ENCODE measurements at regions not wholly inside any gene's neighbourhood (a gene's known extent, or its start where the extent isn't known, plus 50 kb on each side); places are given as distances from the start of the nearest gene placed in this dataset.

GRCh38 chr5:52709167-52709925 is 78.4 kb upstream of the ITGA1 start:
- Mint-ChIP-seq H3K27ac (peak overlapping the region; percentile 23), H3K9me3 (peaks cover 7% of the 10 kb centered on the region), H3K4me3 (ENCODE audit: low read depth) (no peak overlapping the region), H3K4me1 (ENCODE audit: low read depth) (peaks cover 53% of the 10 kb centered on the region), H3K36me3 (ENCODE audit: low read depth) (peaks cover 11% of the 10 kb centered on the region), H3K27me3 (ENCODE audit: low read depth) (peaks cover 4% of the 10 kb centered on the region)
- intact Hi-C loops (cut with micrococcal nuclease), result loop anchor here (1.0 kb wide), 4 partner anchors 16 to 91 kb away; no protein-coding TSS in a partner anchor
- DNase-seq (ENCODE audit: low spot score), result no peak

GRCh38 chr5:52710310-52710971 is 77.3 kb upstream of the ITGA1 start:
- Mint-ChIP-seq H3K27ac (peak overlapping the region; percentile 43), H3K4me3 (ENCODE audit: low read depth) (no peak overlapping the region), H3K36me3 (ENCODE audit: low read depth) (peaks cover 11% of the 10 kb centered on the region), H3K9me3 (peaks cover 11% of the 10 kb centered on the region), H3K4me1 (ENCODE audit: low read depth) (peaks cover 52% of the 10 kb centered on the region), H3K27me3 (ENCODE audit: low read depth) (peaks cover 4% of the 10 kb centered on the region)
- DNase-seq (ENCODE audit: low spot score), result no peak
- intact Hi-C loops (cut with micrococcal nuclease), result no loop called here

- Mint-ChIP-seq H3K4me1 (ENCODE audit: low read depth) (peaks cover 46% of the 10 kb centered on the region), H3K27me3 (ENCODE audit: low read depth) (peaks cover 4% of the 10 kb centered on the region), H3K27ac (no peak overlapping the region), H3K9me3 (peaks cover 16% of the 10 kb centered on the region), H3K4me3 (ENCODE audit: low read depth) (no peak overlapping the region), H3K36me3 (ENCODE audit: low read depth) (peaks cover 16% of the 10 kb centered on the region)
- no peak for DNase-seq (ENCODE audit: low spot score)
- intact Hi-C loops (cut with micrococcal nuclease), result no loop called here
These were observed 76.6 kb upstream of the ITGA1 start for GRCh38 chr5:52710972-52711596.

GRCh38 chr5:52712354-52712753 is 75.4 kb upstream of the ITGA1 start:
- no peak overlapping the region for H3K4me3 Mint-ChIP-seq (ENCODE audit: low read depth)
- no peak overlapping the region for H3K27ac Mint-ChIP-seq
- H3K36me3 Mint-ChIP-seq (ENCODE audit: low read depth), result peaks cover 28% of the 10 kb centered on the region
- intact Hi-C loops (cut with micrococcal nuclease), result no loop called here
- peaks cover 4% of the 10 kb centered on the region for H3K27me3 Mint-ChIP-seq (ENCODE audit: low read depth)
- peaks cover 40% of the 10 kb centered on the region for H3K4me1 Mint-ChIP-seq (ENCODE audit: low read depth)
- no peak for DNase-seq (ENCODE audit: low spot score)
- peaks cover 24% of the 10 kb centered on the region for H3K9me3 Mint-ChIP-seq

DNA sequence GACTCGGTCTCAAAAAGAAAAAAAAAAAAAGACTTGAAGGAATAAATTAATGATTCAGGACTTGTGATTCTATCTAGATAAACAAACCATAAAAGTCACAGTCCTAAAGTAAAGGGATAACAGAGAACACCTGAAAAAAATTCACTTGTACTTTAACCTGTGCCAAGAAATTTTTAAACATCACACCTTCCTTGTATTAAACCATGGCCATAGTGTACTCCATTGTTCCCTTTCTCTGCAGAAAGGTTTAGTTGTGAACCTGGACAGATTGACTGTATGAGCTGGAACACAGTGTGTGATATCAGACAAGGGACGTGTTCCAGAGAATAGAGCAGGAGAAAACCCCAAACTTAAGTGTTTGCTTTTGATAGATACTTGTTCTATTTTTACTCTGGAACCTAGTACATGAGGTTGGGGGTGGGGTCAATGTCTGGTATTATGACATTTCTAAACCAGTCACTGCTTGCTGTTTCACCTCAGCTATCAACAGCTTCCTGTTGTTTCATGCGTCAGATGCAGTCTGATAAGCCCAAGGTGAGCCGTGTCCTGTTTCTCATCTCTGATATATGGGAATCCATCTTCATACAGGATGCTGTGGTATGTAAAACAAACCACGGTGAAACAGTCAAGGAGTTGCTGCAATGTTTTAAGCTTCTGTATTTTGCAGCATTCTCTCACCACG is 62.5 kb upstream of the ITGA1 start:
- Mint-ChIP-seq H3K4me1 (ENCODE audit: low read depth) (peaks cover 61% of the 10 kb centered on the region), H3K27ac (peak overlapping the region; percentile 40), H3K4me3 (ENCODE audit: low read depth) (peak overlapping the region; percentile 22), H3K9me3 (peaks cover 23% of the 10 kb centered on the region), H3K36me3 (ENCODE audit: low read depth) (peaks cover 22% of the 10 kb centered on the region), H3K27me3 (ENCODE audit: low read depth) (no peaks in the 10 kb centered on the region)
- intact Hi-C loops (cut with micrococcal nuclease), result loop anchor here (1.0 kb wide), 4 partner anchors 16 to 75 kb away; no protein-coding TSS in a partner anchor
- peak; percentile 73 for DNase-seq (ENCODE audit: low spot score)

GRCh38 chr5:52725808-52726207 is 61.9 kb upstream of the ITGA1 start:
- no peak for DNase-seq (ENCODE audit: low spot score)
- peaks cover 25% of the 10 kb centered on the region for H3K36me3 Mint-ChIP-seq (ENCODE audit: low read depth)
- peaks cover 21% of the 10 kb centered on the region for H3K9me3 Mint-ChIP-seq
- peak overlapping the region; percentile 22 for H3K4me3 Mint-ChIP-seq (ENCODE audit: low read depth)
- H3K27ac Mint-ChIP-seq, result peak overlapping the region; percentile 40
- intact Hi-C loops (cut with micrococcal nuclease), result loop anchor here (1.0 kb wide), 4 partner anchors 17 to 74 kb away; no protein-coding TSS in a partner anchor
- peaks cover 62% of the 10 kb centered on the region for H3K4me1 Mint-ChIP-seq (ENCODE audit: low read depth)
- H3K27me3 Mint-ChIP-seq (ENCODE audit: low read depth), result no peaks in the 10 kb centered on the region

DNA sequence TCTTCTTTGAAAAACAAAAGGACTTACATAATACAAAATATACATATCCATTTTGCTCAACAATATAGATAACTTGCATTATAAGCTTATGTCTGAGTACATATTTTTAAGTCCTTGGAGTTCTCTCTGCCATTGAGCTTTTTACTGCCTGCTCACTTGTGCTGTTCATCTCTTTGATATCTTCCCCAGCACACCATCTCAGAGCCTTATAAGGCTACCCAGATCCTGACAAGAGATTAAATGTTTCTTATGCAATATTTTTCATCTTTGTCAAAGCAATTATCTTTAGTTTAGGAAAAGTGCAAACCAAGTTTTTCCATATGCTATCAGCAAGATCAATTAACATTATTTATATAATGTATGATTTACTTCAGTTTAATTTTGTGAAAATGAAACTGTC is 60.7 kb upstream of the ITGA1 start:
- H3K27ac Mint-ChIP-seq, result no peak overlapping the region
- peaks cover 24% of the 10 kb centered on the region for H3K9me3 Mint-ChIP-seq
- H3K4me3 Mint-ChIP-seq (ENCODE audit: low read depth), result no peak overlapping the region
- peaks cover 25% of the 10 kb centered on the region for H3K36me3 Mint-ChIP-seq (ENCODE audit: low read depth)
- H3K27me3 Mint-ChIP-seq (ENCODE audit: low read depth), result no peaks in the 10 kb centered on the region
- DNase-seq (ENCODE audit: low spot score), result no peak
- peaks cover 62% of the 10 kb centered on the region for H3K4me1 Mint-ChIP-seq (ENCODE audit: low read depth)
- intact Hi-C loops (cut with micrococcal nuclease), result no loop called here

DNA sequence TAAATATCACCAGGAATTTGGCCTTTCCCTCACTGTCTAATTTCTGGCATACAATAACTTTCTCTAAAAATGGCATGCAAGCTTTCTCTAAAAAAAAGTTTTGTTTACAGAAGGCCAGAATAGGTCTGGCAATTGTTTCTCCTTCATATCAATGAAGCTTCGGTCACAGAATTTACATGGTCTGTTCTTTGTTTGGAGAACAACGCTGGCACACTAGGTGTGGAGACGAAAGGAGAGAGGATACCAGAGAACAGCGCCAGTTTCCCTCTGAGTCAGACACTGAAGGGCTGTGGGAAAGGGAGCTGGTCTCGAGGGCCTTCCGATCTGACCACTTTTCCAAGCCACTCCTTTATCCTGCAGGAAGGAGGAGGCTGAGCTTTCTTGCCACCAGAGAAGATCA is 60.1 kb upstream of the ITGA1 start:
- DNase-seq (ENCODE audit: low spot score), result no peak
- peaks cover 24% of the 10 kb centered on the region for H3K36me3 Mint-ChIP-seq (ENCODE audit: low read depth)
- no peak overlapping the region for H3K4me3 Mint-ChIP-seq (ENCODE audit: low read depth)
- H3K27me3 Mint-ChIP-seq (ENCODE audit: low read depth), result no peaks in the 10 kb centered on the region
- intact Hi-C loops (cut with micrococcal nuclease), result no loop called here
- no peak overlapping the region for H3K27ac Mint-ChIP-seq
- peaks cover 27% of the 10 kb centered on the region for H3K9me3 Mint-ChIP-seq
- H3K4me1 Mint-ChIP-seq (ENCODE audit: low read depth), result peaks cover 62% of the 10 kb centered on the region

DNA sequence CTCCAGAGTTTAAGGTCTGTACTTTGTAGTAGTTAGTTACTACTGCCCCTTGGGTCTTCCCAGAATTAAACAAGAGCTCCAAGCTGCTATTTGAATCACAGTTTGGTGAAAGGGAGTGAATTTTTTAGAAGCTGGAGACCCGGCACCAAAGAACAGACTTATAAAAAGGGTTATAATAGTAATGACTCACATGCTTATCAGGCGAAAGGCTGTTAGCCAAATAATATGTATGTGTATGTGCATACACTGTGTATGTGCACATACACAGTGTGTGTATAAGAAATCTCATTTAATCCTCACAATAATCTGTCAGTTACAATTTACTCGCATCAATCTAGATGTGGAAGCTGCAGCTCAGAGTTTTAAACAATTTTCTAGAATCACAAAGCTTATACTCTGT is 59.5 kb upstream of the ITGA1 start:
- no peak overlapping the region for H3K27ac Mint-ChIP-seq
- H3K36me3 Mint-ChIP-seq (ENCODE audit: low read depth), result peaks cover 20% of the 10 kb centered on the region
- DNase-seq (ENCODE audit: low spot score), result no peak
- H3K4me1 Mint-ChIP-seq (ENCODE audit: low read depth), result peaks cover 58% of the 10 kb centered on the region
- intact Hi-C loops (cut with micrococcal nuclease), result no loop called here
- H3K4me3 Mint-ChIP-seq (ENCODE audit: low read depth), result no peak overlapping the region
- H3K27me3 Mint-ChIP-seq (ENCODE audit: low read depth), result peaks cover 1% of the 10 kb centered on the region
- peaks cover 24% of the 10 kb centered on the region for H3K9me3 Mint-ChIP-seq

DNA sequence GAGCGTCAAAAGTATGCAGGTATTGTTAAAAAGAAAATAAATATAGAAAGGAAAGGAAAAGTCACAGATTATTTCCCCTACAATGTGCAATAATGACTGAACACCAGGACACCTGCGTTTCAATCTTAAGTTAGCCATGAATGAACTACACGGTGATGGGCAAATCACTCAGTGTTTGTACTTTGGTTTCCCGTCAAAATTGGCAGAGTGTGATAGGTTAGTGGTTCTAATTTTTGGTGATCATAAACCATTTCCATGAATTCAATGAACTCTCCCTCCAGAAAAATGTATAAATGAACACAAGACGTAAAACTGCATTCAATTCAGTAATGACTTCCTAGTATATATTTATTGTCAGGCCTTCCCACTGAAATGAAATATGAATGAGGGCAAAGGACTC is 59.0 kb upstream of the ITGA1 start:
- peaks cover 56% of the 10 kb centered on the region for H3K4me1 Mint-ChIP-seq (ENCODE audit: low read depth)
- H3K36me3 Mint-ChIP-seq (ENCODE audit: low read depth), result peaks cover 20% of the 10 kb centered on the region
- no peak for DNase-seq (ENCODE audit: low spot score)
- peaks cover 24% of the 10 kb centered on the region for H3K9me3 Mint-ChIP-seq
- no peak overlapping the region for H3K27ac Mint-ChIP-seq
- H3K4me3 Mint-ChIP-seq (ENCODE audit: low read depth), result no peak overlapping the region
- H3K27me3 Mint-ChIP-seq (ENCODE audit: low read depth), result peaks cover 1% of the 10 kb centered on the region
- intact Hi-C loops (cut with micrococcal nuclease), result no loop called here

DNA sequence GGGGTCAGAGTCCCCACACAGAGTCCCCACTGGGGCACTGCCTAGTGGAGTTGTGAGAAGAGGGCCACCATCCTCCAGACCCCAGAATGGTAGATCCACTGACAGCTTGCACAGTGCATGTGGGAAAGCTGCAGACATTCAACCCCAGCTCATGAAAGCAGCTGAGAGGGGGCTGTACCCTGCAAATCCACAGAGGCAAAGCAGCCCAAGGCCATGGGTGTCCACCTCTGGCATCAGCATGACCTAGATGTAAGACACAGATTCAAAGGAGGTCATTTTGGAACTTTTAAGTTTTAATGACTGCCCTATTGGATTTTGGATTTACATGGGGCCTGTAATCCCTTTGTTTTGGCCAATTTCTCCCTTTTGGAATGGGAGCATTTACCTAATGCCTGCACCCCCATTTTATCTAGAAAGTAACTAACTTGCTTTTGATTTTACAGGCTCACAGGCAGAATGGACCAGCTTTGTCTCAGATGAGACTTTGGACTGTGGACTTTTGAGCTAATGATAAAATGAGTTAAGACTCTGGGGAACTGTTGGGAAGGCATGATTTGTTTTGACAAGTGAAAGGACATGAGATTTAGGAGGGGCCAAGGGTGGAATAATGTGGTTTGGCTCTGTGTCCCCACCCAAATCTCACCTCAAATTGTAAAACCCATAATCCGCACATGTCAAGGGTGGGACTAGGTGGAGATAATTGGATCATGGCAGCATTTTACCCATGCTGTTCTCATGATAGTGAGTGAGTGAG is 56.3 kb upstream of the ITGA1 start:
- DNase-seq (ENCODE audit: low spot score), result no peak
- peaks cover 39% of the 10 kb centered on the region for H3K4me1 Mint-ChIP-seq (ENCODE audit: low read depth)

DNA sequence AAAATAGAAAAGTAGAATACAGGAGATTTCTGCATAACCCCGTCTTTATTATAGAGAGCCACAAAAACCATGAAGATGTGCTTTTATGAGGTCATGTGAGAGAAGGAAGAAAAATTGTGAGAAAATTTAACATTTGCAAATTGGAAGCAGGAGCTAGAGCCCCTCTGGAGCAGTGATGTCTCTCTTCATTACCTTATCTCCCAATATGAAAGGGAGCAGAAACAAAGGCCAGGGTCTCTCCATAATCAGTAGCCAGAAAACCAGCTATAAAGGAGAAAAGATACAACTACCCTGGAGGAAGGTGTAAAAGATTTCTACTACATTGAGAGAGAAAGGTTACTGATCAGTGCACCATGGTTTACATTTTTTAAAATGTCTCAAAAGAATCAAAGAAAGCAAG is 53.2 kb upstream of the ITGA1 start:
- intact Hi-C loops (cut with micrococcal nuclease), result no loop called here
- DNase-seq (ENCODE audit: low spot score), result no peak
- Mint-ChIP-seq H3K27ac (no peak overlapping the region), H3K36me3 (ENCODE audit: low read depth) (peaks cover 26% of the 10 kb centered on the region), H3K27me3 (ENCODE audit: low read depth) (peaks cover 1% of the 10 kb centered on the region), H3K4me3 (ENCODE audit: low read depth) (no peak overlapping the region), H3K9me3 (peaks cover 33% of the 10 kb centered on the region), H3K4me1 (ENCODE audit: low read depth) (peaks cover 27% of the 10 kb centered on the region)

More for the DNA sequence above, 56.3 kb upstream of the ITGA1 start:
- Mint-ChIP-seq H3K27me3 (ENCODE audit: low read depth) (peaks cover 1% of the 10 kb centered on the region), H3K9me3 (peaks cover 20% of the 10 kb centered on the region), H3K4me3 (ENCODE audit: low read depth) (no peak overlapping the region), H3K36me3 (ENCODE audit: low read depth) (peaks cover 15% of the 10 kb centered on the region), H3K27ac (no peak overlapping the region)
- intact Hi-C loops (cut with micrococcal nuclease), result no loop called here
